ENCODE measurements at regions not wholly inside any gene's neighbourhood (a gene's known extent, or its start where the extent isn't known, plus 50 kb on each side); places are given as distances from the start of the nearest gene placed in this dataset.

DNA sequence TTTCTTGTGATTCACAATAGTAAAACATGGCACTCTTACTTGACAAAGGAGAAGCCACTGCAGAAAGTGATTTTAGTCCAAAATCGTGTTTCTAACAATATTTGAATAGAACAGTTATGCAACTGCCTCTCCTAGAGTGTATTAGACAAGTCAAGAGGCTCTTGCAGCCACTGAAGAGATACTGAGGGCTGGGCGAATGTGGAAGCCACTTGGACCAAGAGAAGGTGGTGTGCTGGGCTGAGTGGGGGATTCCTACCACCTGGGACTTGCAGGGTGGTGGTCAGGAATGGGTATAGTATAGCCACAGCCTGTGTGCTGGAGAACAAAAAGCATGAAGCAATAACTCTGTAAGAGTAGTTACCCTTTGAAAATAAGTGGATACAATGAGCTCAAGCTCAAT lies 223.8 kb upstream of the DNAJC19 start:
- no peak for TF ChIP-seq POLR2A (IDR thresholded peaks at IDR 0.05; ENCODE audit: low read length)
- no peak for TF ChIP-seq GATA1 (IDR thresholded peaks at IDR 0.05; ENCODE audit: low read depth, low read length)
